Caco-2 (cell line): ENCODE measurements at regions not wholly inside any gene's neighbourhood (a gene's known extent, or its start where the extent isn't known, plus 50 kb on each side); places are given as distances from the start of the nearest gene placed in this dataset.

Experiments
- BruUV-seq: library from RNA; stranded (reverse); fragments of 400-500 nt; replicated peaks from 2 replicates; lab custom pipeline; 2021; lab: Mats Ljungman, UMichigan
- CTCF ChIA-PET: fragments of 300-600 bp; sonication (Branson Sonifier 250); formaldehyde crosslinking; loops from one replicate; lab custom pipeline; 2022; ENCODE audit warnings: antibody characterized with exemption; lab: Charles Lee
- POLR2A ChIA-PET: fragments of 300-600 bp; sonication (Branson Sonifier 250); formaldehyde crosslinking; loops from one replicate; lab custom pipeline; 2022; ENCODE audit warnings: antibody characterized with exemption; lab: Charles Lee
- DNase-seq, 2 experiments: peaks; one replicate each; pipeline versions ENCODE4 v3.0.0 to v3.0.0-alpha.2; 2020 to 2022
- H3K27me3 ChIP-seq: replicated peaks from 2 replicates; pipeline ENCODE4 v1.6.0; 2011; ENCODE audit warnings: low read length; ENCODE audit not compliant: control insufficient read depth, insufficient read depth
- H3K36me3 ChIP-seq: 2 replicates; pipeline ENCODE4 v1.5.1; 2011; ENCODE audit warnings: low read length; ENCODE audit not compliant: control insufficient read depth, insufficient read depth
- H3K4me1 ChIP-seq: fragments of 250-450 bp; sonication (Bioruptor Pico); 2 replicates; pipeline ENCODE4 v1.5.1; 2020; ENCODE audit warnings: mild to moderate bottlenecking
- H3K4me3 ChIP-seq: 2 replicates; pipeline ENCODE4 v1.5.1; 2011; ENCODE audit warnings: low read depth, mild to moderate bottlenecking, control low read depth, low read length
- H3K9me3 ChIP-seq: fragments of 250-450 bp; sonication (Bioruptor Pico); 2 replicates; pipeline ENCODE4 v1.5.1; 2020; ENCODE audit warnings: mild to moderate bottlenecking, moderate library complexity
- H3K27ac Mint-ChIP-seq: one replicate; pipeline ENCODE4 v1.8.0; 2022; ENCODE audit warnings: mixed read lengths; ENCODE audit not compliant: unreplicated experiment
- H3K27me3 Mint-ChIP-seq: one replicate; pipeline ENCODE4 v1.8.0; 2022; ENCODE audit warnings: mixed read lengths; ENCODE audit not compliant: insufficient read depth, unreplicated experiment
- H3K36me3 Mint-ChIP-seq: one replicate; pipeline ENCODE4 v1.8.0; 2022; ENCODE audit warnings: mild to moderate bottlenecking, mixed read lengths; ENCODE audit not compliant: insufficient read depth, unreplicated experiment
- H3K4me1 Mint-ChIP-seq: one replicate; pipeline ENCODE4 v1.8.0; 2022; ENCODE audit warnings: low read depth, mixed read lengths; ENCODE audit not compliant: unreplicated experiment
- H3K4me3 Mint-ChIP-seq: one replicate; pipeline ENCODE4 v1.8.0; 2022; ENCODE audit warnings: mild to moderate bottlenecking, moderate library complexity, mixed read lengths; ENCODE audit not compliant: unreplicated experiment
- H3K9me3 Mint-ChIP-seq: one replicate; pipeline ENCODE4 v1.8.0; 2022; ENCODE audit warnings: mixed read lengths; ENCODE audit not compliant: unreplicated experiment
- CTCF ChIP-seq, 2 experiments: fragments of 200-600 bp in 1 of 2; IDR thresholded peaks; 1 replicate in 1 of 2; 2 replicates in 1 of 2; pipeline versions ENCODE4 v1.5.1 to v1.8.0; 2011 to 2022; ENCODE audit warnings: antibody characterized with exemption in 1 of 2, control low read depth in 1 of 2, inconsistent platforms in 1 of 2, low read depth in 1 of 2, low read length in 1 of 2, mild to moderate bottlenecking in 1 of 2, moderate library complexity in 1 of 2; ENCODE audit not compliant: insufficient read depth in 1 of 2, severe bottlenecking in 1 of 2, unreplicated experiment in 1 of 2
- intact Hi-C: fragments of 100-400 bp; cut with micrococcal nuclease; formaldehyde crosslinking; loops from one replicate; pipeline ENCODE4 v1.10.0; 2022; ENCODE audit not compliant: unreplicated experiment

- no peak for DNase-seq
- no peaks in the 10 kb centered on the region for H3K27me3 Mint-ChIP-seq
- intact Hi-C loops: no loop called here
- Histone ChIP-seq H3K27me3 (no peaks in the 10 kb centered on the region), H3K4me3 (no peak overlapping the region), H3K36me3 (no peaks in the 10 kb centered on the region), H3K9me3 (peaks cover 19% of the 10 kb centered on the region), H3K4me1 (peaks cover 24% of the 10 kb centered on the region)
- no peak overlapping the region for H3K4me3 Mint-ChIP-seq
- H3K9me3 Mint-ChIP-seq: peaks cover 15% of the 10 kb centered on the region
- POLR2A ChIA-PET: no interaction called here
- peaks cover 36% of the 10 kb centered on the region for H3K4me1 Mint-ChIP-seq
- no peak overlapping the region for H3K27ac Mint-ChIP-seq
- peaks cover 5% of the 10 kb centered on the region for H3K36me3 Mint-ChIP-seq
- no peak for TF ChIP-seq CTCF (IDR thresholded peaks at IDR 0.05; ENCODE audit: insufficient read depth in 1 of 2, low read depth in 1 of 2, low read length in 1 of 2, severe bottlenecking in 1 of 2, unreplicated experiment in 1 of 2)
- no TSS peak for BruUV-seq
- CTCF ChIA-PET: no interaction called here
These were observed 120.9 kb upstream of the PITX1 start for GRCh38 chr5:135154961-135155360.

GRCh38 chr5:135154197-135154596, 120.2 kb upstream of the PITX1 start:
- TF ChIP-seq CTCF (IDR thresholded peaks at IDR 0.05; ENCODE audit: insufficient read depth in 1 of 2, low read depth in 1 of 2, low read length in 1 of 2, severe bottlenecking in 1 of 2, unreplicated experiment in 1 of 2): no peak
- Mint-ChIP-seq H3K27me3 (no peaks in the 10 kb centered on the region), H3K4me1 (peaks cover 29% of the 10 kb centered on the region), H3K4me3 (no peak overlapping the region), H3K9me3 (peaks cover 15% of the 10 kb centered on the region), H3K27ac (no peak overlapping the region), H3K36me3 (peaks cover 5% of the 10 kb centered on the region)
- Histone ChIP-seq H3K36me3 (no peaks in the 10 kb centered on the region), H3K4me3 (no peak overlapping the region), H3K9me3 (peaks cover 13% of the 10 kb centered on the region), H3K27me3 (no peaks in the 10 kb centered on the region), H3K4me1 (peaks cover 17% of the 10 kb centered on the region)
- POLR2A ChIA-PET: no interaction called here
- DNase-seq: no peak
- CTCF ChIA-PET: no interaction called here
- BruUV-seq: no TSS peak
- intact Hi-C loops: no loop called here

- peaks cover 11% of the 10 kb centered on the region for H3K4me1 ChIP-seq
- no peaks in the 10 kb centered on the region for H3K27me3 ChIP-seq
- H3K4me3 Mint-ChIP-seq: no peak overlapping the region
- intact Hi-C loops: no loop called here
- TF ChIP-seq CTCF (IDR thresholded peaks at IDR 0.05; ENCODE audit: insufficient read depth in 1 of 2, low read depth in 1 of 2, low read length in 1 of 2, severe bottlenecking in 1 of 2, unreplicated experiment in 1 of 2): no peak
- H3K9me3 Mint-ChIP-seq: peaks cover 15% of the 10 kb centered on the region
- BruUV-seq: no TSS peak
- H3K4me1 Mint-ChIP-seq: peaks cover 23% of the 10 kb centered on the region
- ChIA-PET CTCF (no interaction called here), POLR2A (no interaction called here)
- H3K4me3 ChIP-seq: no peak overlapping the region
- H3K36me3 ChIP-seq: no peaks in the 10 kb centered on the region
- peaks cover 8% of the 10 kb centered on the region; the same call in 1 of the 2 replicates for H3K9me3 ChIP-seq
- DNase-seq: no peak
- H3K27me3 Mint-ChIP-seq: no peaks in the 10 kb centered on the region
- H3K27ac Mint-ChIP-seq: no peak overlapping the region
- H3K36me3 Mint-ChIP-seq: peaks cover 5% of the 10 kb centered on the region
These were observed 119.6 kb upstream of the PITX1 start for GRCh38 chr5:135153661-135154060.
